SK-N-MC (cell line): ENCODE measurements at regions not wholly inside any gene's neighbourhood (a gene's known extent, or its start where the extent isn't known, plus 50 kb on each side); places are given as distances from the start of the nearest gene placed in this dataset.
"Not testable (repeated sequence)": the region's sequence is repeated elsewhere in the genome, so short reads cannot be mapped to it uniquely, and the experiment has no call there.

Experiments used
- DNase-seq: peaks from one replicate; pipeline ENCODE4 v3.0.0-alpha.2; 2011; ENCODE audit warnings: low read depth, low spot score
- H3K27ac ChIP-seq: fragments of 200-600 bp; sonication (generic); 2 replicates; pipeline ENCODE4 v1.5.1; 2016; ENCODE audit warnings: mixed run types
- H3K36me3 ChIP-seq: fragments of 200-600 bp; sonication (generic); 2 replicates; pipeline ENCODE4 v1.6.1; 2017; ENCODE audit warnings: antibody characterized with exemption, low read length, mixed read lengths; ENCODE audit not compliant: insufficient read depth
- H3K4me3 ChIP-seq: fragments of 200-600 bp; sonication (generic); 2 replicates; pipeline ENCODE4 v1.5.1; 2016
- H3K9ac ChIP-seq: fragments of 200-600 bp; sonication (generic); 2 replicates; pipeline ENCODE4 v1.8.0; 2017; ENCODE audit warnings: mixed run types, mixed read lengths; ENCODE audit not compliant: insufficient read length
- H3K9me3 ChIP-seq: fragments of 200-600 bp; sonication (generic); 2 replicates; pipeline ENCODE4 v1.6.1; 2017; ENCODE audit warnings: low read depth, mild to moderate bottlenecking, antibody characterized with exemption, low read length, moderate library complexity, mixed read lengths
- EZH2 ChIP-seq: fragments of 200-600 bp; sonication (generic); IDR thresholded peaks from one replicate; pipeline ENCODE4 v1.6.1; 2017; ENCODE audit warnings: antibody characterized with exemption
- FOXP2 ChIP-seq: optimal IDR thresholded peaks from 2 replicates; pipeline ENCODE3; 2011; ENCODE audit warnings: mild to moderate bottlenecking, moderate library complexity; ENCODE audit not compliant: insufficient read depth; ENCODE audit errors: extremely low read length, control extremely low read depth
- POLR2AphosphoS5 ChIP-seq: IDR thresholded peaks from 2 replicates; pipeline ENCODE4 v1.6.1; 2012; ENCODE audit warnings: mild to moderate bottlenecking, low read depth, low read length, borderline replicate concordance

GRCh38 chr9:22214021-22214420 lies 204.9 kb upstream of the CDKN2B start:
- H3K9me3 ChIP-seq: no peaks in the 10 kb centered on the region
- no peak overlapping the region for H3K9ac ChIP-seq
- H3K4me3 ChIP-seq: no peak overlapping the region
- H3K27ac ChIP-seq: no peak overlapping the region
- DNase-seq: no peak
- TF ChIP-seq FOXP2 (no peak), EZH2 (no peak), POLR2AphosphoS5 (no peak)
- no peaks in the 10 kb centered on the region for H3K36me3 ChIP-seq

- DNase-seq: no peak
- Histone ChIP-seq H3K36me3 (no peaks in the 10 kb centered on the region), H3K9ac (peak overlapping the region; percentile 16), H3K4me3 (no peak overlapping the region), H3K9me3 (no peaks in the 10 kb centered on the region), H3K27ac (peak overlapping the region; percentile 59; the same call in 1 of the 2 replicates)
- TF ChIP-seq FOXP2 (no peak), EZH2 (no peak), POLR2AphosphoS5 (no peak)
These were observed 205.5 kb upstream of the CDKN2B start for GRCh38 chr9:22214497-22215031.

- no peak for DNase-seq
- H3K9ac ChIP-seq: no peak overlapping the region
- no peaks in the 10 kb centered on the region for H3K36me3 ChIP-seq
- H3K9me3 ChIP-seq: no peaks in the 10 kb centered on the region
- peak overlapping the region; percentile 1 for H3K4me3 ChIP-seq
- 0 out of 2 replicates have a peak overlapping the region, but pooled peaks have one; percentile 21 for H3K27ac ChIP-seq
- TF ChIP-seq FOXP2 (no peak), POLR2AphosphoS5 (no peak), EZH2 (no peak)
These were observed 206.4 kb upstream of the CDKN2B start for GRCh38 chr9:22215521-22215920.

GRCh38 chr9:22216730-22217172 lies 207.6 kb upstream of the CDKN2B start:
- Histone ChIP-seq H3K9me3 (no peaks in the 10 kb centered on the region), H3K4me3 (no peak overlapping the region), H3K27ac (no peak overlapping the region), H3K9ac (no peak overlapping the region), H3K36me3 (no peaks in the 10 kb centered on the region)
- TF ChIP-seq EZH2: no peak
- no peak for TF ChIP-seq POLR2AphosphoS5
- TF ChIP-seq FOXP2: no peak
- DNase-seq: no peak

- no peak for DNase-seq
- no peak overlapping the region for H3K27ac ChIP-seq
- no peak for TF ChIP-seq FOXP2
- no peak for TF ChIP-seq POLR2AphosphoS5
- no peak for TF ChIP-seq EZH2
- H3K36me3 ChIP-seq: no peaks in the 10 kb centered on the region
- no peak overlapping the region for H3K9ac ChIP-seq
- no peak overlapping the region for H3K4me3 ChIP-seq
- H3K9me3 ChIP-seq: no peaks in the 10 kb centered on the region
These were observed 208.1 kb upstream of the CDKN2B start for GRCh38 chr9:22217254-22217653.

GRCh38 chr9:22225856-22226255 lies 216.8 kb upstream of the CDKN2B start:
- not testable (repeated sequence) for H3K36me3 ChIP-seq, H3K9me3 ChIP-seq, DNase-seq, H3K9ac ChIP-seq, H3K27ac ChIP-seq, H3K4me3 ChIP-seq

GRCh38 chr9:22227986-22228385 lies 218.6 kb upstream of the DMRTA1 start:
- no peak overlapping the region for H3K4me3 ChIP-seq
- DNase-seq: no peak
- H3K9me3 ChIP-seq: no peaks in the 10 kb centered on the region
- H3K9ac ChIP-seq: no peak overlapping the region
- TF ChIP-seq FOXP2 (no peak), EZH2 (no peak), POLR2AphosphoS5 (no peak)
- H3K36me3 ChIP-seq: no peaks in the 10 kb centered on the region
- no peak overlapping the region for H3K27ac ChIP-seq

- H3K27ac ChIP-seq: no peak overlapping the region
- no peaks in the 10 kb centered on the region for H3K36me3 ChIP-seq
- no peak overlapping the region for H3K9ac ChIP-seq
- H3K4me3 ChIP-seq: no peak overlapping the region
- H3K9me3 ChIP-seq: no peaks in the 10 kb centered on the region
- DNase-seq: no peak
- TF ChIP-seq FOXP2 (no peak), POLR2AphosphoS5 (no peak), EZH2 (no peak)
These were observed 218.1 kb upstream of the DMRTA1 start for GRCh38 chr9:22228542-22228941.

GRCh38 chr9:22229069-22229468 lies 217.6 kb upstream of the DMRTA1 start:
- Histone ChIP-seq H3K9ac (no peak overlapping the region), H3K4me3 (no peak overlapping the region), H3K36me3 (no peaks in the 10 kb centered on the region), H3K9me3 (no peaks in the 10 kb centered on the region), H3K27ac (no peak overlapping the region)
- DNase-seq: no peak
- TF ChIP-seq POLR2AphosphoS5 (no peak), FOXP2 (no peak), EZH2 (no peak)

GRCh38 chr9:22231309-22231708 lies 215.3 kb upstream of the DMRTA1 start:
- not testable (repeated sequence) for H3K4me3 ChIP-seq, H3K36me3 ChIP-seq, H3K9me3 ChIP-seq, H3K9ac ChIP-seq, H3K27ac ChIP-seq, DNase-seq
